D721Med (cell line): ENCODE measurements at regions not wholly inside any gene's neighbourhood (a gene's known extent, or its start where the extent isn't known, plus 50 kb on each side); places are given as distances from the start of the nearest gene placed in this dataset.
"Not testable (repeated sequence)": the region's sequence is repeated elsewhere in the genome, so short reads cannot be mapped to it uniquely, and the experiment has no call there.

Experiments used
- DNase-seq: peaks from one replicate; pipeline ENCODE4 v3.0.0; 2011; ENCODE audit warnings: low spot score; ENCODE audit not compliant: insufficient read length
- FAIRE-seq: peaks from 2 replicates; lab custom pipeline; 2011; peaks lifted over from hg19 to GRCh38; lab: Jason Lieb, UNC
- TF ChIP-seq, protein P1 (sequence below): IDR thresholded peaks from 2 replicates; pipeline ENCODE4 v1.5.1; 2012; ENCODE audit warnings: mild to moderate bottlenecking, control low read depth; ENCODE audit not compliant: insufficient read depth; ENCODE audit errors: missing control alignments

DNA sequence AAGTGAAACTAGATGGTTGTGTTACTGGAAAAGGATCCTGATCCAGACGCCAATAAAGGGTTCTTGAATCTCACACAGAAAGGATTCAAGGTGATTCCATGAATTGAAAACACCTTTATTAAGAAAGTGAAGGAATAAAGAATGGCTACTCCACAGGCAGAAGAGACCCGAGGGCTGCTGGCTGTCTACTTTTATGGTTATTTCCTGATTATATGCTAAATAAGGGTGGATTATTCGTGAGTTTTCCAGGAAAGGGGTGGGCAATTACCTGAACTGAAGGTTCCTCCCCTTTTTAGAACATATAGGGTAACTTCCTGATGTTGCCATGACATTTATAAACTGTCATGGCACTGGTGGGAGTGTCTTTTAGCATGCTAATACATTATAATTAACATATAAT, 50.9 kb upstream of the WARS2 start:
- DNase-seq (no peak), FAIRE-seq (no peak)
- TF ChIP-seq, protein P1, sequence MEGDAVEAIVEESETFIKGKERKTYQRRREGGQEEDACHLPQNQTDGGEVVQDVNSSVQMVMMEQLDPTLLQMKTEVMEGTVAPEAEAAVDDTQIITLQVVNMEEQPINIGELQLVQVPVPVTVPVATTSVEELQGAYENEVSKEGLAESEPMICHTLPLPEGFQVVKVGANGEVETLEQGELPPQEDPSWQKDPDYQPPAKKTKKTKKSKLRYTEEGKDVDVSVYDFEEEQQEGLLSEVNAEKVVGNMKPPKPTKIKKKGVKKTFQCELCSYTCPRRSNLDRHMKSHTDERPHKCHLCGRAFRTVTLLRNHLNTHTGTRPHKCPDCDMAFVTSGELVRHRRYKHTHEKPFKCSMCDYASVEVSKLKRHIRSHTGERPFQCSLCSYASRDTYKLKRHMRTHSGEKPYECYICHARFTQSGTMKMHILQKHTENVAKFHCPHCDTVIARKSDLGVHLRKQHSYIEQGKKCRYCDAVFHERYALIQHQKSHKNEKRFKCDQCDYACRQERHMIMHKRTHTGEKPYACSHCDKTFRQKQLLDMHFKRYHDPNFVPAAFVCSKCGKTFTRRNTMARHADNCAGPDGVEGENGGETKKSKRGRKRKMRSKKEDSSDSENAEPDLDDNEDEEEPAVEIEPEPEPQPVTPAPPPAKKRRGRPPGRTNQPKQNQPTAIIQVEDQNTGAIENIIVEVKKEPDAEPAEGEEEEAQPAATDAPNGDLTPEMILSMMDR: no peak

DNA sequence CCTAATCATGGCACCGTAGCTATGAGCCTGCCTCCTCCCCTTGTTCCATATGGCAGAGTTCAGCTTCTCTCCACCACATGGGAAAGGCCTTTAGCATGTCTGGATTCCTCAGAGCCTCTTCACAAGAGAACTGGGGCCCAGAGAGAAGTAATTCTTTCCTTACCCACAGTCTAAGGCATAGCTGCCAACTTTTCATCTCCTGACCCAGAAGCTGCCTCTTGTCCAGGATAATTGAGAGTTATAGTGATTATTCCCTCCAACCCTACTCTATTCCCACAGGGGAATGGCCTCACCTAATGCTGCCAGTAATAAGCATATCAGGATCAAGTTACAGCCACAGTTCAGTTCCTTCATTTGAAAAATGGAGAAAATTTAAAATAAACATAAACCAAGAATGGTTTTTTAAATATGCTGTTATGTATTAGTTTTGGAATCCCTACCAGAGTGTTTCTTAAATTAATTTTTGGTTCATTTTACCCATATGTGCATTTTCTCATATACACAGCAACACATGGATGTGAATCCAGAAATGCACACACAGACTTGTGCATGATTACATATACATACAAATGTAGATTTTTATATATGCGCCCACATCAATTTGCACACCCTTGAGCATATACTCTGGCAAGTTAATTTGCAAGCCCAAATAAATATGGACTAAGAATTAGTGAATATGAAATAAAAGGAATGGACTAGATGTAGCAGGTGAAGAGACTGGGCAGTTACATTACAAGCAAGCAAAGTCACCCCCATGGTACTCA, 63.9 kb upstream of the WARS2 start:
- no peak for DNase-seq
- no peak for FAIRE-seq
- TF ChIP-seq, protein P1: no peak

DNA sequence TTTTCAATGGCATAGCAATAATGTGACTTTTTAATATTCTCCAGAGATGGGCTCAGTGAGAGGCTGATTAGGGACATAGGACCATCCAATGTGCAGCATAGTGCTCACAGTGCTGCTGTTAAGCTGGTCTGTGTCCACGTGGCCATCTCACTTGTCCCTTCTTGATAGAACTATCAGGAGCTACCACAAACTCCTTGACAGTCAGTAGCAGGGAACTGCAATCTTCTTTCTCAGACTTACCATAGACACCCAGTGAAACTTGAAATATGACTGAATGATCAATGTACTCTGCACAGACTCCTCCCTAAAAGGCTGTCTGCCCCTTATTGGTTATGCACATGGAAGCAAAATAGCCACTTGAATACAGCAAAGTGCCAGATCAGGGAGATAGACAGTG, 64.5 kb upstream of the WARS2 start:
- no peak for FAIRE-seq
- no peak for DNase-seq
- TF ChIP-seq, protein P1: no peak

DNA sequence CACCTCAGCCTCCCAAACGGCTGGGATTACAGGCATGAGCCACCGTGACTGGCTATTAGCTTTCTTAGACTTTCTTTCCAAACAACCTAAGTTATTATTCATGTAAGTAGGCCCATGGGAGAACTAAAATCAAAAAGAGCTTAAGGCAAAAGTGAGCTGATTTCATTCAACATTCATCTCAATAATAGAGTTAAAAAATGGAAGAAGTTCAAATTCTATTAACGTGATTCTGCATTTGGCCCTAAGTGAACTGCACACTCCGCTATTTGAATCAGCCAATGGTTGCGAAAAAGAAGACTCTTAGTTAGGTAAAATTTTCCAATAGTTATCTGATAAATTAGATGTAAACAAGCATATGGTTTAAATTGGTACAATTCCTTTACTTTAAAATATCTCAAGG, 68.6 kb upstream of the WARS2 start:
- FAIRE-seq: no peak
- TF ChIP-seq, protein P1: no peak
- no peak for DNase-seq

DNA sequence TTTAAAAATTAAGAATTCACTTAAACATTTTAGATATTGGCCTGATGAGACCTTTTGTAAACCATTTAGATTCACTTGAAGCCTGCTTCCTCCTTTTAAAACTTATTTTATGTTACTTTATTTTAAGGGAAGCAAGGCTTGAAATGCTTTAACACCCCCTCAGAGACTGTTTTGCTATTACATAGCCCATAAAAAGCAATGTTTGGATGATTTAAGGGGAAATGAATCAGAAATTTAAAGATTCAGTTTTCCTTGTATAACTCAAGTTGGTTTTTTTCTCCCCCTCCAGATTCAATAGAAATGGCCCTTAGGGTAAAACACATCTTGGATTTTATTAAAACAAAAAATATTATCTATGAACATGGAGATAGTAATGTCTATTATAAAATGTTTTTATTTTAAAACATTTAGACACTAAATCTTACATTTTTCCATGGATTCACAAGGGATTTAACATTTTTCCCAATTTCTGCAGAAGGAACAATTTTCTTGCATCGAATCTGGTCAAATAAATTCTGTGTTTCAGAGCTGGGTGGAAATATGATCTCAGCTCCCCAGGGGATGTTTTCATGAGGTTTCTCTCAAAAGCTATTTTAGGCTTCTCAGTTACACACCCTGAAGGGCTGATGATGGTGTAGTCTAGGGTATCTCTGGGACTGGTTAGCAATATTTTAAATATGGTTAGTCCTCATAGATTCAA, 69.3 kb upstream of the WARS2 start:
- TF ChIP-seq, protein P1: no peak
- FAIRE-seq: no peak
- no peak for DNase-seq

DNA sequence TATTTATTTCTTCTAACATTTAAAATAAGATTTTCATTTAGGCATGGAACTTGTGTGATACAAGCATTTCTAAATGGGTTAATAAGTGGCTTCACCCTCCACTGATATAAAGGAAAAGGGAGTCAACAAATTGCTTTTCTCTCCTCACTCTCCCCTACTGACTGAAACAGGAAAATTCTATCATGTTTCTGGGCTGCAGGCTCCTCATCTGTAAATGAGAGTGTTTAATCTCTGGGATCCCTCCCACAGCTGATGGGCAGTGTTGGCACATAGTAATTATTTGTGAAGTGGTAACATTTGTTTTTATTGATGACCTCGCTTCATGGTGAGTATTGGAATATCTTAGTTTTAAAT, 69.8 kb upstream of the WARS2 start:
- DNase-seq: no peak
- FAIRE-seq: no peak
- TF ChIP-seq, protein P1: no peak

DNA sequence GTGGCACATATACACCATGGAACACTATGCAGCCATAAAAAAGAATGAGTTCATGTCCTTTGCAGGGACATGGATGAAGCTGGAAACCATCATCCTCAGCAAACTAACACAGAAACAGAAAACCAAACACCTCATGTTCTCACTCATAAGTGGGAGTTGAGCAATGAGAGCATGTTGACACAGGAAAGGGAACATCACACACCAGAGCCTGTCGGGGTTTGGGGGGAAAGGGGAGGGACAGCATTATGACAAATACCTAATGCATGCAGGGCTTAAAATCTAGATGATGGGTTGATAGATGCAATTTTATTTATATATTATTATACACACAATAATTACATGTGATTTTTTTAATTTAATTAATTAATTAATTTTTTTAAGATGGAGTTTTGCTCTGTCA, 72.8 kb upstream of the WARS2 start:
- FAIRE-seq: not testable (repeated sequence)

DNA sequence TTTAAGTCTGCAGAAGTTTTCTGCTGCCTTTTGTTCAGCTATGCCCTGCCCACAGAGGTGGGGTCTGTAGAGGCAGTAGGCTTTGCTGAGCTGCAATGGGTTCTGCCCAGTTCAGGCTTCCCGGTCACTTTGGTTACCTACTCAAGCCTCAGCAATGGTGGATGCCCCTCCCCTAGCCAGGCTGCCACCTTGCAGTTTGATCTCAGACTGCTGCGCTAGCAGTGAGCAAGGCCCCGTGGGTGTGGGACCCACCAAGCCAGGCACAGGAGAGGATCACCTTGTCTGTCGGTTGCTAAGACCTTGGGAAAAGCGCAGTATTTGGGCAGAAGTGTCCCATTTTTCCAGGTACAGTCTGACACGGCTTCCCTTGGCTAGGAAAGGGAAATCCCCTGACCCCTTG, 74.5 kb upstream of the WARS2 start:
- DNase-seq, FAIRE-seq: not testable (repeated sequence)

More for the DNA sequence above, 72.8 kb upstream of the WARS2 start:
- not testable (repeated sequence) for DNase-seq
